Neural progenitor cell (in vitro differentiated cells): ENCODE measurements at regions not wholly inside any gene's neighbourhood (a gene's known extent, or its start where the extent isn't known, plus 50 kb on each side); places are given as distances from the start of the nearest gene placed in this dataset.

Experiments used
- DNase-seq: peaks from one replicate; pipeline ENCODE4 v3.0.0-alpha.2; 2016; ENCODE audit warnings: low spot score
- H2AFZ ChIP-seq: fragments of 200-600 bp; sonication (generic); replicated peaks from 2 replicates; pipeline ENCODE4 v1.6.1; 2016; ENCODE audit warnings: antibody characterized with exemption
- H3F3A ChIP-seq: fragments of 200-600 bp; sonication (generic); 2 replicates; pipeline ENCODE4 v1.6.1; 2016; ENCODE audit warnings: antibody characterized with exemption, low read depth
- H3K27ac ChIP-seq: fragments of 200-600 bp; sonication (generic); 2 replicates; pipeline ENCODE4 v1.5.1; 2016; ENCODE audit warnings: mild to moderate bottlenecking
- H3K27me3 ChIP-seq: fragments of 200-600 bp; sonication (generic); 2 replicates; pipeline ENCODE4 v1.6.1; 2016; ENCODE audit warnings: mild to moderate bottlenecking, moderate library complexity
- H3K36me3 ChIP-seq: fragments of 200-600 bp; sonication (generic); 2 replicates; pipeline ENCODE4 v1.5.1; 2016
- H3K4me1 ChIP-seq: fragments of 200-600 bp; sonication (generic); 2 replicates; pipeline ENCODE4 v1.6.1; 2016; ENCODE audit warnings: mixed run types
- H3K4me2 ChIP-seq: fragments of 200-600 bp; sonication (generic); 2 replicates; pipeline ENCODE4 v1.6.1; 2016
- H3K4me3 ChIP-seq: fragments of 200-600 bp; sonication (generic); 2 replicates; pipeline ENCODE4 v1.5.1; 2016
- H3K79me2 ChIP-seq: fragments of 200-600 bp; sonication (generic); 2 replicates; pipeline ENCODE4 v1.6.1; 2016; ENCODE audit warnings: low read depth
- H3K9ac ChIP-seq: fragments of 200-600 bp; sonication (generic); 2 replicates; pipeline ENCODE4 v1.6.1; 2016
- H3K9me3 ChIP-seq: fragments of 200-600 bp; sonication (generic); 2 replicates; pipeline ENCODE4 v1.5.1; 2016; ENCODE audit warnings: low read depth
- H4K20me1 ChIP-seq: fragments of 200-600 bp; sonication (generic); 2 replicates; pipeline ENCODE4 v1.6.1; 2016; ENCODE audit warnings: low read depth
- H3K27ac Mint-ChIP-seq: 3 replicates; pipeline ENCODE4 v1.8.0; 2021; ENCODE audit warnings: mixed read lengths
- H3K27me3 Mint-ChIP-seq: 2 replicates; pipeline ENCODE4 v1.8.0; 2022; ENCODE audit warnings: low read depth, mild to moderate bottlenecking, inconsistent platforms, moderate library complexity, mixed read lengths; ENCODE audit not compliant: insufficient read depth
- H3K36me3 Mint-ChIP-seq: 3 replicates; pipeline ENCODE4 v1.8.0; 2021; ENCODE audit warnings: mixed read lengths
- H3K4me1 Mint-ChIP-seq: 3 replicates; pipeline ENCODE4 v1.8.0; 2021; ENCODE audit warnings: mixed read lengths
- H3K4me3 Mint-ChIP-seq: 3 replicates; pipeline ENCODE4 v1.8.0; 2021; ENCODE audit warnings: mild to moderate bottlenecking, moderate library complexity, mixed read lengths
- H3K9me3 Mint-ChIP-seq: 3 replicates; pipeline ENCODE4 v1.8.0; 2020; ENCODE audit warnings: mixed read lengths
- EZH2 ChIP-seq: fragments of 200-600 bp; sonication (generic); IDR thresholded peaks from 2 replicates; pipeline ENCODE4 v1.6.1; 2017; ENCODE audit warnings: antibody characterized with exemption, mild to moderate bottlenecking, moderate library complexity
- EZH2phosphoT487 ChIP-seq: fragments of 200-600 bp; sonication (generic); IDR thresholded peaks from 2 replicates; pipeline ENCODE4 v1.6.1; 2017; ENCODE audit warnings: antibody characterized with exemption
- TF ChIP-seq, protein P1 (sequence below): fragments of 200-600 bp; sonication (generic); IDR thresholded peaks from 2 replicates; pipeline ENCODE4 v1.5.1; 2017; ENCODE audit warnings: antibody characterized with exemption, mild to moderate bottlenecking

DNA sequence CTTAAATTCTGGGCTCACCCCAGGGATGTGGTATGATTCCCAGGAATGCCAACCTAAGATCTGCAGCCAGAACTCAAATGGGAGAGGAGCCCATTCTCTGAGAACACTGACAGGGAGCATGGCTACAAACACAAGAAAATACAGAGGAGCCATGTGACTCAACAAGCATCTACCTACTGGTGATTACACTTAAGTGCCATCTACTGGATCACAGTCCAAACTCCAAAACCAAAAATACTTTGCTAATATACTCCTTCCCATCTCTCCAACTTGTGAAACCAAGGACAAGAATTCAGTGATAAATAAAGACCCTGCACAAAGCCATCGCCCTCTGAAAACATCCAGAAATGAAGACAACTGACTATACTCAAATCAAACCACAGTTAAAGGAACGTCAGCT lies 116.9 kb downstream of the NR4A2 start:
- H3K9me3 Mint-ChIP-seq, result peaks cover 2% of the 10 kb centered on the region
- Histone ChIP-seq H3K36me3 (no peaks in the 10 kb centered on the region), H3K27ac (no peak overlapping the region), H3K9me3 (no peaks in the 10 kb centered on the region), H3K27me3 (no peaks in the 10 kb centered on the region), H3F3A (no peaks in the 10 kb centered on the region), H2AFZ (no peak overlapping the region), H3K4me2 (no peak overlapping the region), H3K9ac (no peak overlapping the region), H3K4me1 (no peaks in the 10 kb centered on the region), H3K79me2 (peaks cover 25% of the 10 kb centered on the region), H3K4me3 (no peak overlapping the region), H4K20me1 (no peaks in the 10 kb centered on the region)
- H3K27ac Mint-ChIP-seq, result no peak overlapping the region
- H3K4me1 Mint-ChIP-seq, result no peaks in the 10 kb centered on the region
- peaks cover 2% of the 10 kb centered on the region for H3K36me3 Mint-ChIP-seq
- TF ChIP-seq EZH2phosphoT487 (no peak), EZH2 (no peak)
- TF ChIP-seq, protein P1, sequence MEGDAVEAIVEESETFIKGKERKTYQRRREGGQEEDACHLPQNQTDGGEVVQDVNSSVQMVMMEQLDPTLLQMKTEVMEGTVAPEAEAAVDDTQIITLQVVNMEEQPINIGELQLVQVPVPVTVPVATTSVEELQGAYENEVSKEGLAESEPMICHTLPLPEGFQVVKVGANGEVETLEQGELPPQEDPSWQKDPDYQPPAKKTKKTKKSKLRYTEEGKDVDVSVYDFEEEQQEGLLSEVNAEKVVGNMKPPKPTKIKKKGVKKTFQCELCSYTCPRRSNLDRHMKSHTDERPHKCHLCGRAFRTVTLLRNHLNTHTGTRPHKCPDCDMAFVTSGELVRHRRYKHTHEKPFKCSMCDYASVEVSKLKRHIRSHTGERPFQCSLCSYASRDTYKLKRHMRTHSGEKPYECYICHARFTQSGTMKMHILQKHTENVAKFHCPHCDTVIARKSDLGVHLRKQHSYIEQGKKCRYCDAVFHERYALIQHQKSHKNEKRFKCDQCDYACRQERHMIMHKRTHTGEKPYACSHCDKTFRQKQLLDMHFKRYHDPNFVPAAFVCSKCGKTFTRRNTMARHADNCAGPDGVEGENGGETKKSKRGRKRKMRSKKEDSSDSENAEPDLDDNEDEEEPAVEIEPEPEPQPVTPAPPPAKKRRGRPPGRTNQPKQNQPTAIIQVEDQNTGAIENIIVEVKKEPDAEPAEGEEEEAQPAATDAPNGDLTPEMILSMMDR, result no peak
- DNase-seq, result no peak
- H3K4me3 Mint-ChIP-seq, result no peak overlapping the region
- H3K27me3 Mint-ChIP-seq, result no peaks in the 10 kb centered on the region

DNA sequence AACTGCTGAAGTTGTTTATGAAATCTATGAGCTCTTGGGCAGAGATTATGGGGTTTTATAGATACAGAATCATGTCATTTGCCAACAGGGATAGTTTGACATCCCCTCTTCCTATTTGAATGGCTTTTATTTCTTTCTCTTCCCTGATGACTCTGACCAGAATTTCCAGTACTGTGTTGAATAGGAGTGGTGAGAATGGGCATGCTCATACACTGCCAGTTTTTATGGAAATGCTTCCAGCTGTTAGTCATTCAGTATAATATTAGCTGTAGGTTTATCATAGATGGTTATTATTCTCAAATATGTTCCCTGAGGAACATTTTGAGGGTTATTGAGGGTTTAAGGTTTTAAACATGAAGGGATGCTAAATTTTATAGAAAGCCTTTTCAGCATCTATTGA lies 121.2 kb downstream of the NR4A2 start:
- Histone ChIP-seq H3K36me3 (no peaks in the 10 kb centered on the region), H3K4me2 (no peak overlapping the region), H3K79me2 (peaks cover 19% of the 10 kb centered on the region), H3K9me3 (no peaks in the 10 kb centered on the region), H3F3A (no peaks in the 10 kb centered on the region), H3K9ac (no peak overlapping the region), H3K4me3 (no peak overlapping the region), H4K20me1 (no peaks in the 10 kb centered on the region), H3K4me1 (no peaks in the 10 kb centered on the region), H3K27ac (no peak overlapping the region), H2AFZ (no peak overlapping the region), H3K27me3 (no peaks in the 10 kb centered on the region)
- TF ChIP-seq EZH2, result no peak
- TF ChIP-seq, protein P1, result no peak
- no peak for TF ChIP-seq EZH2phosphoT487
- H3K4me1 Mint-ChIP-seq, result no peaks in the 10 kb centered on the region
- DNase-seq, result no peak
- no peaks in the 10 kb centered on the region for H3K9me3 Mint-ChIP-seq
- no peak overlapping the region for H3K27ac Mint-ChIP-seq
- no peaks in the 10 kb centered on the region for H3K36me3 Mint-ChIP-seq
- H3K4me3 Mint-ChIP-seq, result no peak overlapping the region
- no peaks in the 10 kb centered on the region for H3K27me3 Mint-ChIP-seq

DNA sequence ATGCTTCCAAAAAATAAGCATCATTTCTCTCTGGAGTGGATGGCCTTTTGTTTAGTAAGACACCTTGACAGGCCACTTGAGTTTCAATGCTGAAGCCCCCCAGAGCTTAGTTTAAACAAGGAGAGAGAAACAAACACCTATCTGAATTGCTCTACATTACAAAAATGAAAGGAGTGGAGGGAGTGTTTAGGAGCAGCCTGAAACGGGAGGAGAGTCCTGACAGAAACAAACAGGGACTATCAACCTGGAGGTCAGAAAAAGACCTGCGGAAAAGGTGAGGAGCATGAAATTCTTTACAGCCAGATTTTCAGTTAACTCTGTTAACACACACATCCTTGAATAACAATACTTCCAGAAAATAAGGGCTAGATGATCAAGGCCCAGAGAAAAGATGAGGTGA lies 126.2 kb downstream of the NR4A2 start:
- H3K36me3 Mint-ChIP-seq, result no peaks in the 10 kb centered on the region

More for the DNA sequence above, 126.2 kb downstream of the NR4A2 start:
- no peak overlapping the region for H3K9ac ChIP-seq
- no peak overlapping the region for H2AFZ ChIP-seq
- H3K36me3 ChIP-seq, result no peaks in the 10 kb centered on the region
- no peak overlapping the region for H3K4me3 ChIP-seq
- TF ChIP-seq EZH2, result no peak
- TF ChIP-seq EZH2phosphoT487, result no peak
- TF ChIP-seq, protein P1, result no peak
- no peak for DNase-seq
- H3K4me2 ChIP-seq, result no peak overlapping the region
- H3K27me3 Mint-ChIP-seq, result no peaks in the 10 kb centered on the region
- no peak overlapping the region for H3K27ac Mint-ChIP-seq
- H3K9me3 ChIP-seq, result no peaks in the 10 kb centered on the region
- no peaks in the 10 kb centered on the region for H3K4me1 Mint-ChIP-seq
- H4K20me1 ChIP-seq, result no peaks in the 10 kb centered on the region
- H3K79me2 ChIP-seq, result no peaks in the 10 kb centered on the region
- H3K4me3 Mint-ChIP-seq, result no peak overlapping the region
- H3K9me3 Mint-ChIP-seq, result no peaks in the 10 kb centered on the region
- no peaks in the 10 kb centered on the region for H3F3A ChIP-seq
- no peak overlapping the region for H3K27ac ChIP-seq
- H3K4me1 ChIP-seq, result no peaks in the 10 kb centered on the region
- no peaks in the 10 kb centered on the region for H3K27me3 ChIP-seq
